Stimulated activated memory B cell treated with anti-CD40 and anti-IgM and Interleukin-4, amounts not matched to agents 10 μg/mL and 1 μg/mL and 100 μg/mL, for 72 hours (primary cell): ENCODE measurements at regions not wholly inside any gene's neighbourhood (a gene's known extent, or its start where the extent isn't known, plus 50 kb on each side); places are given as distances from the start of the nearest gene placed in this dataset.
"Not testable (repeated sequence)": the region's sequence is repeated elsewhere in the genome, so short reads cannot be mapped to it uniquely, and the experiment has no call there.

Experiments
- ATAC-seq: fragments of 150-1000 bp; cut with Tn5 transposase; 2 replicates; pipeline ENCODE4 v1.10.0; 2021
- H3K27ac Mint-ChIP-seq: one replicate; pipeline ENCODE4 v1.8.0; 2022; ENCODE audit warnings: mild to moderate bottlenecking, mixed read lengths
- H3K27me3 Mint-ChIP-seq: one replicate; pipeline ENCODE4 v1.8.0; 2022; ENCODE audit warnings: mixed read lengths
- H3K36me3 Mint-ChIP-seq: one replicate; pipeline ENCODE4 v1.8.0; 2022; ENCODE audit warnings: mixed read lengths
- H3K4me1 Mint-ChIP-seq: one replicate; pipeline ENCODE4 v1.8.0; 2022; ENCODE audit warnings: mixed read lengths
- H3K4me3 Mint-ChIP-seq: one replicate; pipeline ENCODE4 v1.8.0; 2022; ENCODE audit warnings: mild to moderate bottlenecking, moderate library complexity, mixed read lengths
- H3K9me3 Mint-ChIP-seq: one replicate; pipeline ENCODE4 v1.8.0; 2022; ENCODE audit warnings: mixed read lengths

DNA sequence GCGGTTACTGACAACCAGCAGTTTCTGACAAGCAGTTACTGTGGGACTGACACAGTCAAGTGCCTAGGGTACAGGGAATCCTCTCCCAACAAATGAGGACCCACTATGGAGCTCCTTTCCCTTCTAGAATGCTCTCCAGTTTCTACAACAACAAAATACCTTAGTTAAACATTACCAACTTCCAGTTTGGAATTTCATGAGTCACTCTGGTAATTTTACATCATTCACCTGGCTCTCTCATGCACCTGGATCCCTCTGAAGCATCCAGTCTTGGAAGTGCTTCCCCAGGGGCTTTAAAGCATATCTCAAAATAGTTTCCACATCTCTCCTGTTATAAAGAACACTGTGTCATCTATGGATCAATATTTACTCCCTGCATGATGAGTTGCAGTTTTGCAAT, 286.7 kb upstream of the SPTLC3 start:
- Mint-ChIP-seq H3K27ac (no peak overlapping the region), H3K4me1 (no peaks in the 10 kb centered on the region), H3K9me3 (peaks cover 3% of the 10 kb centered on the region), H3K36me3 (no peaks in the 10 kb centered on the region), H3K27me3 (no peaks in the 10 kb centered on the region), H3K4me3 (no peak overlapping the region)
- no peak for ATAC-seq

DNA sequence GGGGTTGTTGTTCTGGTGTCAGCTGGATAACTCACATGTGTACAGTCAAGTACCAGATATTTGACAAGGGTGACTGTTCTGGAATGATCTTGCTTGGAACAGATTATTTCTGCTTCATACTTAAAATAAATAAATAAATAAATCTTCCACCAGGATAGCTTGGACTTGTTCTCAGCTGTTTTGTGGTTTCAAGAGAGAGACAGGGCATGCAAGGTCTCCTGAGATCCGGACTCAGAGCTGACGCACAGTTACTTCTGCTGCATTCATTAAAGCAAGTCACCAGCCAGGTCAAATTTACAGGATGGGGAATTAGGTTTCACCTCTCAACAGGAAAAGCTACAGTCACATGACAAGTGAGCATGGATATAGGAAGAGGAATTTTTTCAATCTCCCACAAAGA, 285.0 kb upstream of the SPTLC3 start:
- no peak for ATAC-seq
- Mint-ChIP-seq H3K4me3 (no peak overlapping the region), H3K9me3 (peaks cover 3% of the 10 kb centered on the region), H3K36me3 (no peaks in the 10 kb centered on the region), H3K27ac (no peak overlapping the region), H3K4me1 (no peaks in the 10 kb centered on the region), H3K27me3 (no peaks in the 10 kb centered on the region)

DNA sequence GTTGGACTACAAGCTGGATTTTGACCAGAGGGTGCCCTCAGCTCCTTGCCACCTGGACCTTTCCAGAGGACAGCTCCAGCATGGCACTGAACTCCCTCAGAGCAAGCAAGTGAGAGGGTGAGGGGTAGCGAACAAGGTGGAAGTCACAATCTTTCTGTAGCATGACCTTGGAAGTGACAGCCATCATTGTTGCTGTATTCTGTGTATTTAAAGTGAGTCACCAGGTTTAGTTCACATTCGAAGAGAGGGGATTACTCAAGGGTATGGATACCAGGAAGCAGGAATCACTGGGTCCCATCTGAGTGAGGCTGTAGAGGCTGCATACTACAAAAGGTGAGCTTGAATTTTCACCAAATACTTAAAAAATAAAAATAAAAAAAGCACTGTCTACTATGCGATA, 280.0 kb upstream of the SPTLC3 start:
- no peak for ATAC-seq
- no peak overlapping the region for H3K4me3 Mint-ChIP-seq
- no peaks in the 10 kb centered on the region for H3K36me3 Mint-ChIP-seq
- no peaks in the 10 kb centered on the region for H3K9me3 Mint-ChIP-seq
- H3K4me1 Mint-ChIP-seq: no peaks in the 10 kb centered on the region
- no peak overlapping the region for H3K27ac Mint-ChIP-seq
- H3K27me3 Mint-ChIP-seq: no peaks in the 10 kb centered on the region

GRCh38 chr20:12729326-12729725, 279.4 kb upstream of the SPTLC3 start:
- Mint-ChIP-seq H3K9me3 (no peaks in the 10 kb centered on the region), H3K27me3 (no peaks in the 10 kb centered on the region), H3K27ac (no peak overlapping the region), H3K4me3 (no peak overlapping the region), H3K4me1 (no peaks in the 10 kb centered on the region), H3K36me3 (no peaks in the 10 kb centered on the region)
- no peak for ATAC-seq

DNA sequence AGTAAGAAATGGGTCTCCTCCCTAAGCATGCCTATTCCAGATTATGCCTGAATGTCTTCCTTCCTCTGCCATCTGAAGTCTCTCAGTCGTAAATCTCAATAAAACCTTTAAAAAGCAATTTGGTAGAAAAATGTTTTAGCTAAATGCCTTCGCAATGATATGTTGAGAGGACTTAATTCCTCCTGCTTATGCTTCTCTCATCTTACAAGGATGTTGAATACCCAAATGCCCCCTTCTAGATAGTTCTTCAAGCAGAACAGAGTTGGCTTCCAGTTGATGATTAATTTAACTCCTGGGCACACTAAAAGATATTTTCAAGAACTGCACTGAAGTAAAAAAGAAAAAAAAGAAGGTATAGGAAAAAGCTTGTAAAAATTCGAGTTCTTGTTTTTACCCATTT, 275.0 kb upstream of the SPTLC3 start:
- Mint-ChIP-seq H3K9me3 (peaks cover 4% of the 10 kb centered on the region), H3K4me3 (no peak overlapping the region), H3K27ac (no peak overlapping the region), H3K4me1 (no peaks in the 10 kb centered on the region), H3K36me3 (no peaks in the 10 kb centered on the region), H3K27me3 (no peaks in the 10 kb centered on the region)
- ATAC-seq: no peak

DNA sequence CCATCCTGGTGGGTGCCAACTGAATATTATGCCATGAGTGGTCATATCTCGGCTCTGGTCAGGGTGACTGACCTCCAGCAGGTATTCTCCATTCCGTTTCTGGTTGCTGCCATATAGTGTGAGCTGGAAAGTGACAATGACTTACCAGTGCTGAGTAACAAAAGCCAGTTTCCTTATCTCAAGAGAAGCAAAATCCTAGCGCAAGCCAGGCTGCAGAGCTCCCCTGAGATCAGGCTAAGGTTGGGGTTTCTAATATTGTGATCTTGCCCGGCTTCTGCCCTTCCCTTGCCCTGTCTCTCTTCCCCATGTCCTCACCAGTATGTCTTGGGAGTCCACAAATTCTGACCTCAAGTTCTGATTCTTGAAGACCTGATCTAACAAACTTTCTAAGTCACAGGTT, 271.3 kb upstream of the SPTLC3 start:
- H3K9me3 Mint-ChIP-seq: peaks cover 4% of the 10 kb centered on the region
- H3K27me3 Mint-ChIP-seq: no peaks in the 10 kb centered on the region
- H3K27ac Mint-ChIP-seq: no peak overlapping the region
- no peak for ATAC-seq
- no peaks in the 10 kb centered on the region for H3K4me1 Mint-ChIP-seq
- no peaks in the 10 kb centered on the region for H3K36me3 Mint-ChIP-seq
- H3K4me3 Mint-ChIP-seq: no peak overlapping the region

- Mint-ChIP-seq H3K9me3 (peaks cover 4% of the 10 kb centered on the region), H3K4me3 (no peak overlapping the region), H3K27me3 (no peaks in the 10 kb centered on the region), H3K36me3 (no peaks in the 10 kb centered on the region), H3K27ac (no peak overlapping the region), H3K4me1 (no peaks in the 10 kb centered on the region)
- no peak for ATAC-seq
Observed at GRCh38 chr20:12737900-12738299, 270.9 kb upstream of the SPTLC3 start.

DNA sequence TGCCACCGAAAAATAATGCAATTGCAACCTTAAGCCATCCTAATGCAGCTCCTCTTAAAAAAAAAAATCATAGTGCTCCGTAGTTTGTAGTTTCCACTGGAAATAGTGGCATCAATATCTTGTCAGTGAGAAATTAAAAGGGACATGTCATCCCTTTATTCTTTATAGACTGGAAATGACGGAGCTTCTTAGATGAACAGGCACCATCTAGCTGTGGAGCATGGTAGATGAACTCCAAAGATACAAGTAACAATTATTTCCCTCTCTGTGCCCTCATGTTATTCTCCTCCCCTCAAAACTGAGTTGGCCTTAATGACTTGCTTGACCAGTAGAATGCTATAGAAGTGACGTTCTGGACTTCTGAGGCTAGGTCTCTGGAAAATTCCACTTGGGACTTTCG, 268.1 kb upstream of the SPTLC3 start:
- no peaks in the 10 kb centered on the region for H3K4me1 Mint-ChIP-seq
- H3K4me3 Mint-ChIP-seq: no peak overlapping the region
- H3K27me3 Mint-ChIP-seq: no peaks in the 10 kb centered on the region
- no peak overlapping the region for H3K27ac Mint-ChIP-seq
- H3K36me3 Mint-ChIP-seq: no peaks in the 10 kb centered on the region
- ATAC-seq: no peak
- H3K9me3 Mint-ChIP-seq: peaks cover 4% of the 10 kb centered on the region

- H3K4me3 Mint-ChIP-seq: no peak overlapping the region
- H3K27ac Mint-ChIP-seq: no peak overlapping the region
- no peaks in the 10 kb centered on the region for H3K36me3 Mint-ChIP-seq
- H3K4me1 Mint-ChIP-seq: no peaks in the 10 kb centered on the region
- no peaks in the 10 kb centered on the region for H3K9me3 Mint-ChIP-seq
- ATAC-seq: no peak
- H3K27me3 Mint-ChIP-seq: no peaks in the 10 kb centered on the region
Observed at GRCh38 chr20:12744037-12744436, 264.7 kb upstream of the SPTLC3 start.

DNA sequence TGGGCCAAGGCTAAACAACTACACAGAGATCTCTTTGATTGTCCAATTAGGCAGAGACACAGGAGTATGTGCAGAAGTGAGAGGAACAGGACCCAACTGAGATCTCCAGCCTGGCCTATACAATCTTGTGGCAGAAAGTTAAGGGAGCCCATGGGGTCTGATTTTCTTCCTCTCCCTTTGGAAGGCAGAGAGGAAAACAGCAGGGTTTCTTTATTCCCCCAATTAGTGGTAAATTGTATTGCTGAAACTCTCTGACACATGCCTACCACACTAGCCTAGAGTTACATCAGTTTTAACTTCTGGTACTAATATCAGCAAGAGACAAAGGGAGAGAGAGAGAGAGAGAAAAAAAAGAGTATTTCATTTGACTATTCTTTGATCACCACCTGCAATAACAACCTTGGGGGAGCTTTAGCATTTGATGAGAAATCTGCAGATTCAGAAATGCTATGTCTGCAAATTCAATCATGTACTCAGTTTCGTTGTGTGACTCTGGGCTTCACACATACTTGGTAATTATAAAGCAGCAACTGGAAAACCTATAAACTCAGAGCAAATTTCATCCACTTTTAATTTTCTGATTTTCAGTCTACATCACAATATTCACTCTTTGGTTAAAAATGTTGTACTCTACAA, 260.3 kb upstream of the SPTLC3 start:
- no peak for ATAC-seq
- Mint-ChIP-seq H3K27me3 (no peaks in the 10 kb centered on the region), H3K4me1 (no peaks in the 10 kb centered on the region), H3K9me3 (peaks cover 3% of the 10 kb centered on the region), H3K27ac (no peak overlapping the region), H3K36me3 (no peaks in the 10 kb centered on the region), H3K4me3 (no peak overlapping the region)

- ATAC-seq: no peak
- Mint-ChIP-seq H3K27ac (no peak overlapping the region), H3K4me3 (no peak overlapping the region), H3K4me1 (no peaks in the 10 kb centered on the region), H3K9me3 (peaks cover 3% of the 10 kb centered on the region), H3K27me3 (no peaks in the 10 kb centered on the region), H3K36me3 (no peaks in the 10 kb centered on the region)
Observed at GRCh38 chr20:12750221-12750620, 258.6 kb upstream of the SPTLC3 start.

DNA sequence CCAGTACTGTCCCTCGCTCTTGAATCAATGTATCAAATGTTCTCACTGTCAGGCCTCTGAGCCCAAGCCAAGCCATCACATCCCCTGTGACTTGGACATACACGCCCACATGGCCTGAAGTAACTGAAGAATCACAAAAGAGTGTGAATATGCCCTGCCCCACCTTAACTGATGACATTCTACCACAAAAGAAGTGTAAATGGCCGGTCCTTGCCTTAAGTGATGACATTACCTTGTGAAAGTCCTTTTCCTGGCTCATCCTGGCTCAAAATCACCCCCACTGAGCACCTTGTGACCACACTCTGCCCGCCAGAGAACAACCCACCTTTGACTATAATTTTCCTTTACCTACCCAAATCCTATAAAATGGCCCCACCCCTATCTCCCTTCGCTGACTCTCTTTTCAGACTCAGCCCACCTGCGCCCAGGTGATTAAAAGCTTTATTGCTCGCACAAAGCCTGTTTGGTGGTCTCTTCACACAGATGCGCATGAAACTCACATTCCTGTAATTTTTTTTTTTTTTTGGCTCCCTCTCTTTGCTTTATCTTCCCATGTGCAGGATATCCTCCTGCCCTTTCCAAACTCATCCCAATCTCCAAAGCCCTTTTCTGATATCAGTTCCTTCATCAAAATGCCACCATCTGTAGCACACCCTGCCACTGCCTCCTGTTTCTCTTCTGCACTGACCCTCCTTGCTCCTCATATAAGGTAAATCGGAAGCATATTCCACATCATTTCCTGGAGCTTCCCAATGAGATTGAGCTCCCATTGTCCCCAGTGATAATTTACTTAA, 255.7 kb upstream of the SPTLC3 start:
- H3K27ac Mint-ChIP-seq, H3K27me3 Mint-ChIP-seq, H3K4me3 Mint-ChIP-seq, H3K9me3 Mint-ChIP-seq, ATAC-seq, H3K36me3 Mint-ChIP-seq, H3K4me1 Mint-ChIP-seq: not testable (repeated sequence)

GRCh38 chr20:12753742-12754141, 255.0 kb upstream of the SPTLC3 start:
- H3K4me3 Mint-ChIP-seq, H3K36me3 Mint-ChIP-seq, ATAC-seq, H3K4me1 Mint-ChIP-seq, H3K9me3 Mint-ChIP-seq, H3K27me3 Mint-ChIP-seq, H3K27ac Mint-ChIP-seq: not testable (repeated sequence)

DNA sequence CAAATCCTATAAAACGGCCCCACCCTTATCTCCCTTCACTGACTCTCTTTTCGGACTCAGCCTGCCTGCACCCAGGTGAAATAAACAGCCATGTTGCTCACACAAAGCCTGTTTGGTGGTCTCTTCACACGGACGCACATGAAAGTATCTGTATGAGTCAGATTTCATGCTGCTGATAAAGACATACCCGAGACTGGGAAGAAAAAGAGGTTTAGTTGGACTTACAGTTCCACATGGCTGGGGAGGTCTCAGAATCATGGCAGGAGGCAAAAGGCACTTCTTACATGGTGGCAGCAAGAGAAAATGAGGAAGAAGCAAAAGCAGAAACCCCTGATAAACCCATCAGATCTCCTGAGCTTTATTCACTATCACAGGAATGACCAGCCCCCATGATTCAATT, 249.3 kb upstream of the SPTLC3 start:
- not testable (repeated sequence) for H3K36me3 Mint-ChIP-seq, H3K4me3 Mint-ChIP-seq, ATAC-seq, H3K9me3 Mint-ChIP-seq, H3K27me3 Mint-ChIP-seq, H3K4me1 Mint-ChIP-seq, H3K27ac Mint-ChIP-seq

- H3K4me1 Mint-ChIP-seq: no peaks in the 10 kb centered on the region
- no peaks in the 10 kb centered on the region for H3K36me3 Mint-ChIP-seq
- H3K4me3 Mint-ChIP-seq: no peak overlapping the region
- no peaks in the 10 kb centered on the region for H3K27me3 Mint-ChIP-seq
- no peak for ATAC-seq
- H3K27ac Mint-ChIP-seq: no peak overlapping the region
- peaks cover 5% of the 10 kb centered on the region for H3K9me3 Mint-ChIP-seq
Observed at GRCh38 chr20:12762725-12763124, 246.0 kb upstream of the SPTLC3 start.

GRCh38 chr20:12763406-12763805, 245.4 kb upstream of the SPTLC3 start:
- ATAC-seq: no peak
- H3K27ac Mint-ChIP-seq: no peak overlapping the region
- H3K9me3 Mint-ChIP-seq: peaks cover 3% of the 10 kb centered on the region
- H3K4me1 Mint-ChIP-seq: no peaks in the 10 kb centered on the region
- no peaks in the 10 kb centered on the region for H3K27me3 Mint-ChIP-seq
- H3K36me3 Mint-ChIP-seq: no peaks in the 10 kb centered on the region
- H3K4me3 Mint-ChIP-seq: no peak overlapping the region
